ENCODE measurements at regions not wholly inside any gene's neighbourhood (a gene's known extent, or its start where the extent isn't known, plus 50 kb on each side); places are given as distances from the start of the nearest gene placed in this dataset.

DNA sequence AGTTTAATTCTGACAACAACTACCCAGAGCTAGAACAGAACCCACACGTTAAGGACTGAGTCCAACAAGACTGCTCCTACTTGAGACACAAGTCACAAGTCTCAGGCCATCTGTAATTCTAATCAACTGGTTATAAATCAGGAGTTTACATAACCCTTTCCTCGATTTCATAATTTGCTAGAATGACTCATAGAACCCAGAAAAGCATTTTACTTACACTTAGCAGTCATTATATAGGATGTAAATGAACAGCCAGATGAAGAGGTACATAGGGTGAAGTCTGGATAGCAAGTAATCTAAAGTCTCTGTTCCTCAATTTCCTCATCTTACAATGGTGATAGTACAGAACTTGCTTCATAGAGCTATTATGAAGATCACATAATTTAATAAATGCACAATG, 1018.2 kb downstream of the DIPK2A start:
- Histone ChIP-seq H3K27ac (no peak overlapping the region), H3K9me3 (no peaks in the 10 kb centered on the region), H3K27me3 (no peaks in the 10 kb centered on the region), H3K9ac (ENCODE audit: low read depth in 2 of 2, low read length in 2 of 2) (no peak overlapping the region), H3K4me3 (no peak overlapping the region), H3K36me3 (no peaks in the 10 kb centered on the region), H3K4me1 (no peaks in the 10 kb centered on the region)
- DNase-seq, result no peak
- TF ChIP-seq, protein P1, sequence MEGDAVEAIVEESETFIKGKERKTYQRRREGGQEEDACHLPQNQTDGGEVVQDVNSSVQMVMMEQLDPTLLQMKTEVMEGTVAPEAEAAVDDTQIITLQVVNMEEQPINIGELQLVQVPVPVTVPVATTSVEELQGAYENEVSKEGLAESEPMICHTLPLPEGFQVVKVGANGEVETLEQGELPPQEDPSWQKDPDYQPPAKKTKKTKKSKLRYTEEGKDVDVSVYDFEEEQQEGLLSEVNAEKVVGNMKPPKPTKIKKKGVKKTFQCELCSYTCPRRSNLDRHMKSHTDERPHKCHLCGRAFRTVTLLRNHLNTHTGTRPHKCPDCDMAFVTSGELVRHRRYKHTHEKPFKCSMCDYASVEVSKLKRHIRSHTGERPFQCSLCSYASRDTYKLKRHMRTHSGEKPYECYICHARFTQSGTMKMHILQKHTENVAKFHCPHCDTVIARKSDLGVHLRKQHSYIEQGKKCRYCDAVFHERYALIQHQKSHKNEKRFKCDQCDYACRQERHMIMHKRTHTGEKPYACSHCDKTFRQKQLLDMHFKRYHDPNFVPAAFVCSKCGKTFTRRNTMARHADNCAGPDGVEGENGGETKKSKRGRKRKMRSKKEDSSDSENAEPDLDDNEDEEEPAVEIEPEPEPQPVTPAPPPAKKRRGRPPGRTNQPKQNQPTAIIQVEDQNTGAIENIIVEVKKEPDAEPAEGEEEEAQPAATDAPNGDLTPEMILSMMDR (IDR thresholded peaks at IDR 0.05), result no peak
- intact Hi-C loops (cut with DNase I), result no loop called here

DNA sequence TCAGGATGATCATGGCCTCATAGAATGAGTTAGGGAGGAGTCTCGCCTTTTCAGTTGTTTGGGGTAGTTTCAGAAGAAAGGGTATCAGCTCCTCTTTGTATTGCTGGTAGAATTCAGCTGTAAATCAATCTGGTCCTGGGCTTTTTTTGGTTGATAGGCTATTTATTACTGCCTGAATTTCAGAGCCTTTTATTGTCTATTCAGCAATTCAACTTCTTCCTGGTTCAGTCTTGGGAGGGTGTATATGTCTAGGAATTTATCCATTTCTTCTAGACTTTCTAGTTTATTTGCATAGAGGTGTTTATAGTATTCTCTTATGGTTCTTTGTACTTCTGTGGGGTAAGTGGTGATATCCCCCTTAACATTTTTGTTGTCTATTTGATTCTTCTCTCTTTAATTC, 1024.2 kb downstream of the DIPK2A start:
- no peaks in the 10 kb centered on the region for H3K36me3 ChIP-seq
- intact Hi-C loops (cut with DNase I), result no loop called here
- H3K4me1 ChIP-seq, result no peaks in the 10 kb centered on the region
- H3K9me3 ChIP-seq, result no peaks in the 10 kb centered on the region
- H3K27me3 ChIP-seq, result no peaks in the 10 kb centered on the region
- TF ChIP-seq, protein P1 (IDR thresholded peaks at IDR 0.05), result no peak
- H3K4me3 ChIP-seq, result no peak overlapping the region
- no peak for DNase-seq
- no peak overlapping the region for H3K27ac ChIP-seq
- no peak overlapping the region for H3K9ac ChIP-seq (ENCODE audit: low read depth in 2 of 2, low read length in 2 of 2)

DNA sequence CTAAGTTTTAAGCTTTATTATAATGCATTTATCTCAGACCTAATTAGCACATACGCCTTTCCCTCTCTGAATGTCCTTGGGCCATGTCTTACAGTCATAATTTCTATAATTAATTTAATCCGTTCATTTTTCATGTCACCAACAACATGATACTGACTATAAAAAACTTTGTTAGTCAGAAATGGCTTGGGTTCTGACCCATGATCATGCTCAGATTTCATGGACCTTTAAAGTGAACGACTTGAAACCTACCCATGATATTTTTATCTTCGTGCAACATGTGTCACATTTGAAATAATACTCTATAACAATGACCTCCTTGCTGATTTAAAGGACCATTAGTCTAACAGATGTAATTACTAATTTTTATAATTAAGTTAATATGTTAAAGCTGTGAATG, 1033.8 kb downstream of the DIPK2A start:
- H3K27me3 ChIP-seq, result no peaks in the 10 kb centered on the region

DNA sequence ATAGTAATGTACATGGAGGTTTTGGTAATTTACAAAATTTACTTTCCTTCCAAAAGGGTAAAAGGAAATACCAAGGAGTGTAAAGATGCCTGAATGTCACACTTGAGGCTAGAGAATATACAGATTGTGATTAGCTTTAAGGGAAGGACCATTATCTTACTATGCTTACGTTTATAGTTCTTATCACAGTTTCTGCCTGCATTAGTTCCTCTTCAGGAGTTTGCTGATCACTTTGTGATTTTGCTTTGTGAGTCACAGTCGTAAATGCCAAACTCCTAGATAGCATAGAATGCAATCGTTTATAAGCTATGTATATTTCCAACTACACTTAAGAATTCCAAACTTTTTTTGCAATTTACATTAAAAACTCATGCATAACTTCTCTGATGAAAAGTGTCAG, 1034.6 kb downstream of the DIPK2A start:
- Histone ChIP-seq H3K36me3 (no peaks in the 10 kb centered on the region), H3K4me1 (no peaks in the 10 kb centered on the region), H3K4me3 (no peak overlapping the region), H3K9me3 (no peaks in the 10 kb centered on the region), H3K27me3 (no peaks in the 10 kb centered on the region), H3K9ac (ENCODE audit: low read depth in 2 of 2, low read length in 2 of 2) (no peak overlapping the region), H3K27ac (no peak overlapping the region)
- intact Hi-C loops (cut with DNase I), result no loop called here
- no peak for DNase-seq
- TF ChIP-seq, protein P1 (IDR thresholded peaks at IDR 0.05), result no peak

More for the DNA sequence above, 1033.8 kb downstream of the DIPK2A start:
- no peak for DNase-seq
- H3K36me3 ChIP-seq, result no peaks in the 10 kb centered on the region
- no peaks in the 10 kb centered on the region for H3K4me1 ChIP-seq
- TF ChIP-seq, protein P1 (IDR thresholded peaks at IDR 0.05), result no peak
- no peak overlapping the region for H3K27ac ChIP-seq
- H3K9ac ChIP-seq (ENCODE audit: low read depth in 2 of 2, low read length in 2 of 2), result no peak overlapping the region
- no peaks in the 10 kb centered on the region for H3K9me3 ChIP-seq
- intact Hi-C loops (cut with DNase I), result no loop called here
- H3K4me3 ChIP-seq, result no peak overlapping the region

DNA sequence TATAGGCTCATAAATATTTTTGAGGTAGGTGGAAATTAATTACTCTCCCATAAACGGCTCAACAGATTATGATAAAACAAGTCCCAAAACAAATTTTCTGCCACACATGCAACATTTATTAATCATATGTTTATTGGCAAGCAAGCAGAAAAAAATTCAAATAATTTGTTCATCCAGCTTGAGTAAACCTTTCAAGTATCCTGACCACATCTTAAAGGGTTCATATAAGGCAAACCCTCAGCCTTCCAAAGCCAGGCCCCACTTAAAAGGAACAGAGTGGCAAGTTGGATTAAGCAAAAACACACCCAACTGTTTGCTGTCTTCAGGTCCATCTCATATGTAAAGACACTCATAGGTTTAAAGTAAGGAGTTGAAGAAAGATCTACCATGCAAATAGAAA, 1042.3 kb downstream of the DIPK2A start:
- intact Hi-C loops (cut with DNase I), result no loop called here
- no peak overlapping the region for H3K27ac ChIP-seq
- TF ChIP-seq, protein P1 (IDR thresholded peaks at IDR 0.05), result no peak
- H3K4me3 ChIP-seq, result no peak overlapping the region
- no peaks in the 10 kb centered on the region for H3K36me3 ChIP-seq
- no peak for DNase-seq
- no peaks in the 10 kb centered on the region for H3K27me3 ChIP-seq
- H3K9ac ChIP-seq (ENCODE audit: low read depth in 2 of 2, low read length in 2 of 2), result no peak overlapping the region
- H3K4me1 ChIP-seq, result no peaks in the 10 kb centered on the region
- no peaks in the 10 kb centered on the region for H3K9me3 ChIP-seq

DNA sequence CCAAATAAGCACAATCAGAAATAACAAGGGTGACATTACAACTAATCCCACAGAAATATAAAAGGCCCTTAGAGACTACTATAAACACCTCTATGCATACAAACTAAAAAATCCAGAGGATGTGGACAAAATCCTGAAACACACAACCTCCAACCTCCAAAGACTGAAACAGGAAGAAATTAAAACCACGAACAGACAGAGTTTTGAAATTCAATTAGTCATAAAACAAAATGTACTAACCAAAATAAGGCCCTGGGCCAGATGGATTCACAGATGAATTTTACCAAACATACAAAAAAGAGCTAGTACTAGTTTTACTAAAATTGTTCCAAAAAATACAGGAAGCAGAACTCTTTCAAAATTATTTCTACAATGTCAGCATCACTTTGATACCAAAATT, 1043.6 kb downstream of the DIPK2A start:
- H3K9me3 ChIP-seq, result no peaks in the 10 kb centered on the region
- no peaks in the 10 kb centered on the region for H3K4me1 ChIP-seq
- H3K27me3 ChIP-seq, result no peaks in the 10 kb centered on the region
- no peak for DNase-seq
- H3K4me3 ChIP-seq, result no peak overlapping the region
- TF ChIP-seq, protein P1 (IDR thresholded peaks at IDR 0.05), result no peak
- no peaks in the 10 kb centered on the region for H3K36me3 ChIP-seq
- H3K9ac ChIP-seq (ENCODE audit: low read depth in 2 of 2, low read length in 2 of 2), result no peak overlapping the region
- H3K27ac ChIP-seq, result no peak overlapping the region
- intact Hi-C loops (cut with DNase I), result no loop called here

Data from colonic mucosa (tissue), 4 donors.